GM18502 (cell line): ENCODE measurements at regions not wholly inside any gene's neighbourhood (a gene's known extent, or its start where the extent isn't known, plus 50 kb on each side); places are given as distances from the start of the nearest gene placed in this dataset.

Source experiments
- ATAC-seq: cut with Tn5 transposase; IDR thresholded peaks from one replicate; pipeline ENCODE4 v1.9.1; 2021; ENCODE audit warnings: mild to moderate bottlenecking; ENCODE audit not compliant: unreplicated experiment, poor library complexity

- ATAC-seq = no peak
Measured at GRCh38 chrX:147827070-147827469, 84.6 kb upstream of the FMR1 start.

GRCh38 chrX:147828719-147829118, 83.0 kb upstream of the FMR1 start:
- no peak for ATAC-seq

GRCh38 chrX:147832707-147833348, 78.9 kb upstream of the FMR1 start:
- peak; percentile 85 for ATAC-seq

- ATAC-seq = peak; percentile 60
Measured at GRCh38 chrX:147838465-147839131, 73.1 kb upstream of the FMR1 start.

- ATAC-seq = no peak
Measured at GRCh38 chrX:147846676-147847075, 65.0 kb upstream of the FMR1 start.

GRCh38 chrX:147847999-147848398, 63.7 kb upstream of the FMR1 start:
- no peak for ATAC-seq

- no peak for ATAC-seq
Measured at GRCh38 chrX:147848543-147849443, 62.9 kb upstream of the FMR1 start.

- peak; percentile 63 for ATAC-seq
Measured at GRCh38 chrX:147850875-147851274, 60.8 kb upstream of the FMR1 start.

- ATAC-seq = no peak
Measured at GRCh38 chrX:147853701-147854100, 58.0 kb upstream of the FMR1 start.

GRCh38 chrX:147859666-147860065, 52.1 kb upstream of the FMR1 start:
- ATAC-seq = no peak
